K562 (cell line): ENCODE measurements at regions not wholly inside any gene's neighbourhood (a gene's known extent, or its start where the extent isn't known, plus 50 kb on each side); places are given as distances from the start of the nearest gene placed in this dataset.

Source experiments
- ATAC-seq: fragments of 200-7000 bp; cut with Tn5 transposase; 3 replicates; pipeline ENCODE4 v1.9.1; 2020; ENCODE audit warnings: moderate library complexity
- BruUV-seq: library from RNA; stranded (reverse); fragments of 400-500 nt; replicated peaks from 2 replicates; lab custom pipeline; 2021; lab: Mats Ljungman, UMichigan
- CTCF ChIA-PET: fragments of 300-600 bp; formaldehyde crosslinking; extraction: SDS; loops from one replicate; lab custom pipeline; 2021; ENCODE audit warnings: low intra/inter-chr PET ratio; lab: Yijun Ruan, JAX
- POLR2A ChIA-PET: fragments of 300-600, 350-650 bp; sonication (Branson Sonifier 250); formaldehyde crosslinking; extraction: SDS; loops from one replicate; lab custom pipeline; 2021; ENCODE audit warnings: antibody characterized with exemption, inconsistent platforms; lab: Yijun Ruan, JAX
- DNase-seq, 4 experiments: peaks; one replicate each; pipeline versions ENCODE4 v3.0.0 to v3.0.0-alpha.2; 2011 to 2018; ENCODE audit warnings: low spot score in 3 of 4, mixed read lengths in 3 of 4; ENCODE audit errors: extremely low read depth in 1 of 4
- FAIRE-seq: peaks from 2 replicates; lab custom pipeline; 2011; peaks lifted over from hg19 to GRCh38; lab: Jason Lieb, UNC
- H2AFZ ChIP-seq: 2 replicates; pipeline ENCODE4 v1.6.0; 2011; ENCODE audit warnings: low read depth, low read length, control low read depth, inconsistent platforms
- H3K27ac ChIP-seq: fragments of 200-600 bp; 3 replicates; pipeline ENCODE4 v1.8.0; 2011; ENCODE audit warnings: low read depth, mild to moderate bottlenecking, control low read depth, inconsistent platforms, low read length, moderate library complexity, mixed read lengths; ENCODE audit errors: extremely low read depth
- H3K27me3 ChIP-seq, 2 experiments: fragments of 300-600 bp in 1 of 2; 2 replicates in 1 of 2; 3 replicates in 1 of 2; pipeline versions ENCODE4 v1.6.0 to v1.8.0; 2011; ENCODE audit warnings: inconsistent platforms in 2 of 2, low read length in 2 of 2, mild to moderate bottlenecking in 1 of 2, mixed read lengths in 1 of 2, moderate library complexity in 1 of 2; ENCODE audit not compliant: control insufficient read depth in 2 of 2, insufficient read depth in 2 of 2
- H3K36me3 ChIP-seq: fragments of 300-600 bp; 3 replicates; pipeline ENCODE4 v1.8.0; 2011; ENCODE audit warnings: mild to moderate bottlenecking, low read length, inconsistent platforms; ENCODE audit not compliant: control insufficient read depth, insufficient read depth
- H3K4me1 ChIP-seq, 2 experiments: fragments of 200-600 bp in 1 of 2; replicated peaks in 1 of 2; 2 replicates in 1 of 2; 3 replicates in 1 of 2; pipeline versions ENCODE4 v1.5.1 to v1.8.0; 2011; ENCODE audit warnings: inconsistent platforms in 2 of 2, low read length in 2 of 2, mild to moderate bottlenecking in 1 of 2, mixed read lengths in 1 of 2, moderate library complexity in 1 of 2; ENCODE audit not compliant: control insufficient read depth in 2 of 2, insufficient read depth in 2 of 2
- H3K4me2 ChIP-seq: 2 replicates; pipeline ENCODE4 v1.6.1; 2011; ENCODE audit warnings: low read length, control low read depth, inconsistent platforms, mixed read lengths; ENCODE audit not compliant: insufficient read depth
- H3K4me3 ChIP-seq: fragments of 200-600 bp; sonication (generic), shearing (Covaris generic); 2 replicates; pipeline ENCODE4 v1.5.1; 2016; ENCODE audit warnings: control low read depth, inconsistent platforms
- H3K79me2 ChIP-seq: fragments of 200-600 bp; 3 replicates; pipeline ENCODE4 v1.8.0; 2011; ENCODE audit warnings: low read length, inconsistent platforms; ENCODE audit not compliant: control insufficient read depth, insufficient read depth
- H3K9ac ChIP-seq, 2 experiments: 2 replicates each; pipeline versions ENCODE4 v1.6.0 to v1.6.1; 2011; ENCODE audit warnings: low read depth in 2 of 2, low read length in 2 of 2, control low read depth in 1 of 2, inconsistent platforms in 1 of 2, mild to moderate bottlenecking in 1 of 2, mixed read lengths in 1 of 2; ENCODE audit not compliant: insufficient read depth in 1 of 2
- H3K9me1 ChIP-seq: one replicate; pipeline ENCODE4 v1.6.0; 2011; ENCODE audit warnings: inconsistent platforms, mild to moderate bottlenecking, low read length, moderate library complexity; ENCODE audit not compliant: control insufficient read depth, insufficient read depth
- H3K9me3 ChIP-seq: replicated peaks from 2 replicates; pipeline ENCODE4 v1.5.1; 2011; ENCODE audit warnings: low read depth, low read length, inconsistent platforms; ENCODE audit not compliant: control insufficient read depth, insufficient read depth
- H4K20me1 ChIP-seq: replicated peaks from 2 replicates; pipeline ENCODE4 v1.6.1; 2011; ENCODE audit warnings: low read length, inconsistent platforms, mixed read lengths; ENCODE audit not compliant: control insufficient read depth, insufficient read depth
- CEBPB ChIP-seq: fragments of 450-650 bp; IDR thresholded peaks from 2 replicates; pipeline ENCODE4 v1.6.1; 2016; ENCODE audit warnings: missing genetic modification characterization, missing compliant biosample characterization
- CHD2 ChIP-seq: IDR thresholded peaks from 2 replicates; pipeline ENCODE4 v1.6.1; 2011; ENCODE audit warnings: low read depth, low read length
- CLOCK ChIP-seq: fragments of 250-450 bp; sonication (Bioruptor Pico); IDR thresholded peaks from 2 replicates; pipeline ENCODE4 v1.4.0; 2020; ENCODE audit warnings: mild to moderate bottlenecking, moderate library complexity, borderline replicate concordance
- ELF4 ChIP-seq: fragments of 450-650 bp; formaldehyde crosslinking; IDR thresholded peaks from 2 replicates; pipeline ENCODE4 v1.4.0; 2022; ENCODE audit warnings: missing genetic modification characterization
- GTF2A2 ChIP-seq: IDR thresholded peaks from 2 replicates; pipeline ENCODE4 v1.6.1; 2016; ENCODE audit warnings: mild to moderate bottlenecking, missing genetic modification characterization, missing compliant biosample characterization
- PRPF4 ChIP-seq: fragments of 200-400 bp; formaldehyde crosslinking; IDR thresholded peaks from one replicate; pipeline ENCODE4 v1.6.1; 2017; ENCODE audit warnings: low read length, low read depth, mild to moderate bottlenecking; ENCODE audit not compliant: insufficient read depth, poor library complexity, severe bottlenecking
- RFX1 ChIP-seq: fragments of 450-650 bp; IDR thresholded peaks from 2 replicates; pipeline ENCODE4 v1.6.1; 2016; ENCODE audit warnings: mild to moderate bottlenecking, moderate library complexity
- SIN3A ChIP-seq, 2 experiments: fragments of 150-350 bp in 1 of 2; IDR thresholded peaks; 2 replicates each; pipeline ENCODE4 v1.6.1; 2011 to 2016; ENCODE audit warnings: borderline replicate concordance in 2 of 2, low read depth in 2 of 2, low read length in 2 of 2, mild to moderate bottlenecking in 2 of 2, moderate library complexity in 2 of 2; ENCODE audit not compliant: control insufficient read depth in 1 of 2
- STAT5A ChIP-seq: IDR thresholded peaks from 2 replicates; pipeline ENCODE4 v1.6.1; 2012; ENCODE audit warnings: low read length, inconsistent platforms, borderline replicate concordance
- TAF15 ChIP-seq: fragments of 200-400 bp; formaldehyde crosslinking; IDR thresholded peaks from 2 replicates; pipeline ENCODE4 v1.6.1; 2017; ENCODE audit warnings: mild to moderate bottlenecking, low read depth, low read length, moderate library complexity
- TAF9B ChIP-seq: fragments of 450-650 bp; IDR thresholded peaks from 2 replicates; pipeline ENCODE4 v1.6.1; 2018; ENCODE audit warnings: mild to moderate bottlenecking; ENCODE audit not compliant: partially characterized antibody
- ZBTB49 ChIP-seq: sonication (generic); formaldehyde crosslinking; IDR thresholded peaks from 2 replicates; pipeline ENCODE4 v1.8.0; 2022; ENCODE audit warnings: missing genetic modification reagents, mild to moderate bottlenecking, borderline replicate concordance
- ZHX1 ChIP-seq: fragments of 150-350 bp; conservative IDR thresholded peaks from 2 replicates; pipeline ENCODE4 v1.6.1; 2014; ENCODE audit warnings: low read length
- ZNF707 ChIP-seq: fragments of 250-450 bp; sonication (Bioruptor Pico); conservative IDR thresholded peaks from 2 replicates; pipeline ENCODE4 v1.8.0; 2022; ENCODE audit warnings: inconsistent platforms, mild to moderate bottlenecking, moderate library complexity
- WGBS: fragments of 100-300 bp; shearing (Covaris generic); methylation state at CpG from one replicate; pipeline ENCODE4 v1.1.6; 2016; ENCODE audit warnings: low coverage, mixed read lengths; ENCODE audit not compliant: insufficient coverage; ENCODE audit errors: missing lambda C conversion rate; 5-methylcytosine and 5-hydroxymethylcytosine counted together
- in situ Hi-C: fragments of 300-500 bp; cut with MboI; formaldehyde crosslinking; loops from 4 replicates; pipeline ENCODE4 v1.15.0; 2018; ENCODE audit warnings: inconsistent platforms, mixed read lengths
- intact Hi-C: fragments of 100-400 bp; cut with micrococcal nuclease; formaldehyde crosslinking; loops from 2 replicates; pipeline ENCODE4 v1.14.2; 2022

GRCh38 chr12:28996688-28997087, 152.4 kb upstream of the FAR2 start:
- WGBS, result 0% methylated on average over 5 of the region's 5 CpGs
- H3K4me1 ChIP-seq, result no peaks in the 10 kb centered on the region
- H3K27ac ChIP-seq, result no peak overlapping the region
- no peak overlapping the region for H2AFZ ChIP-seq
- no peak for DNase-seq
- no peaks in the 10 kb centered on the region for H3K79me2 ChIP-seq
- in situ Hi-C loops, result no loop called here
- TF ChIP-seq ZHX1 (no peak), ELF4 (no peak), RFX1 (no peak), TAF9B (no peak), CEBPB (tag) (no peak), SIN3A (IDR thresholded peaks at IDR 0.05; ENCODE audit: borderline replicate concordance in 2 of 2, control insufficient read depth in 1 of 2, low read depth in 2 of 2, low read length in 2 of 2) (no peak), TAF15 (no peak), GTF2A2 (tag) (no peak), PRPF4 (no peak), CLOCK (CRISPR knock-in tag) (no peak), CHD2 (no peak), STAT5A (no peak), ZNF707 (no peak), ZBTB49 (CRISPR knock-in tag) (no peak)
- intact Hi-C loops, result no loop called here
- H3K9me1 ChIP-seq, result no peaks in the 10 kb centered on the region
- POLR2A ChIA-PET, result interaction anchor here (0.6 kb wide), 1 partner anchor 1022 kb away, joined by 3 read pairs; no protein-coding TSS in a partner anchor
- no peak overlapping the region for H3K4me3 ChIP-seq
- CTCF ChIA-PET, result no interaction called here
- H3K27me3 ChIP-seq, result no peaks in the 10 kb centered on the region
- no peaks in the 10 kb centered on the region for H3K9me3 ChIP-seq
- no peak overlapping the region for H3K9ac ChIP-seq
- no peak overlapping the region for H3K4me2 ChIP-seq
- H3K36me3 ChIP-seq, result no peaks in the 10 kb centered on the region
- FAIRE-seq, result no peak
- no peak for ATAC-seq
- no peaks in the 10 kb centered on the region for H4K20me1 ChIP-seq
- BruUV-seq, result no TSS peak
